Fibroblast of skin of abdomen (primary cell): ENCODE measurements at regions not wholly inside any gene's neighbourhood (a gene's known extent, or its start where the extent isn't known, plus 50 kb on each side); places are given as distances from the start of the nearest gene placed in this dataset.
"Not testable (repeated sequence)": the region's sequence is repeated elsewhere in the genome, so short reads cannot be mapped to it uniquely, and the experiment has no call there.

Source experiments
- DNase-seq: peaks from one replicate; pipeline ENCODE4 v3.0.0-alpha.2; 2013

- DNase-seq, result no peak
These were observed 1077.5 kb downstream of the PCDH9 start for GRCh38 chr13:66152596-66152995.

- not testable (repeated sequence) for DNase-seq
These were observed 1085.8 kb downstream of the PCDH9 start for GRCh38 chr13:66144357-66144756.

GRCh38 chr13:66139701-66140100, 1090.4 kb downstream of the PCDH9 start:
- DNase-seq, result no peak

- DNase-seq, result no peak
These were observed 1090.9 kb downstream of the PCDH9 start for GRCh38 chr13:66139250-66139649.

- no peak for DNase-seq
These were observed 1091.8 kb downstream of the PCDH9 start for GRCh38 chr13:66138172-66138811.

- no peak for DNase-seq
These were observed 1092.8 kb downstream of the PCDH9 start for GRCh38 chr13:66137384-66137783.

- DNase-seq, result no peak
These were observed 1101.4 kb downstream of the PCDH9 start for GRCh38 chr13:66128692-66129269.

- no peak for DNase-seq
These were observed 1101.9 kb downstream of the PCDH9 start for GRCh38 chr13:66128201-66128600.

- DNase-seq, result no peak
These were observed 1112.6 kb downstream of the PCDH9 start for GRCh38 chr13:66117563-66117962.

GRCh38 chr13:66113882-66114526, 1116.1 kb downstream of the PCDH9 start:
- DNase-seq, result peak; percentile 88

- DNase-seq, result no peak
These were observed 1118.5 kb downstream of the PCDH9 start for GRCh38 chr13:66111628-66112027.

- DNase-seq, result no peak
These were observed 1123.9 kb downstream of the PCDH9 start for GRCh38 chr13:66106246-66106645.

- peak; percentile 63 for DNase-seq
These were observed 1127.3 kb downstream of the PCDH9 start for GRCh38 chr13:66102864-66103263.

- no peak for DNase-seq
These were observed 1130.3 kb downstream of the PCDH9 start for GRCh38 chr13:66099825-66100224.

- peak; percentile 17 for DNase-seq
These were observed 1131.1 kb downstream of the PCDH9 start for GRCh38 chr13:66098931-66099628.

GRCh38 chr13:66089711-66090110, 1140.4 kb downstream of the PCDH9 start:
- DNase-seq, result no peak

GRCh38 chr13:66087269-66087710, 1142.8 kb downstream of the PCDH9 start:
- DNase-seq, result no peak

GRCh38 chr13:66077132-66077689, 1152.9 kb downstream of the PCDH9 start:
- no peak for DNase-seq

GRCh38 chr13:66076417-66076816, 1153.7 kb downstream of the PCDH9 start:
- DNase-seq, result peak; percentile 16

GRCh38 chr13:66074018-66074615, 1156.0 kb downstream of the PCDH9 start:
- DNase-seq, result no peak

GRCh38 chr13:66072097-66072496, 1158.0 kb downstream of the PCDH9 start:
- DNase-seq, result not testable (repeated sequence)

- no peak for DNase-seq
These were observed 1158.5 kb downstream of the PCDH9 start for GRCh38 chr13:66071608-66072007.

GRCh38 chr13:66071029-66071428, 1159.1 kb downstream of the PCDH9 start:
- no peak for DNase-seq
